Neural progenitor cell (in vitro differentiated cells): ENCODE measurements at regions not wholly inside any gene's neighbourhood (a gene's known extent, or its start where the extent isn't known, plus 50 kb on each side); places are given as distances from the start of the nearest gene placed in this dataset.

Source experiments
- CTCF ChIP-seq: fragments of 200-600 bp; sonication (generic); IDR thresholded peaks from 2 replicates; pipeline ENCODE4 v1.5.1; 2017; ENCODE audit warnings: antibody characterized with exemption, mild to moderate bottlenecking
- EZH2 ChIP-seq: fragments of 200-600 bp; sonication (generic); IDR thresholded peaks from 2 replicates; pipeline ENCODE4 v1.6.1; 2017; ENCODE audit warnings: antibody characterized with exemption, mild to moderate bottlenecking, moderate library complexity

DNA sequence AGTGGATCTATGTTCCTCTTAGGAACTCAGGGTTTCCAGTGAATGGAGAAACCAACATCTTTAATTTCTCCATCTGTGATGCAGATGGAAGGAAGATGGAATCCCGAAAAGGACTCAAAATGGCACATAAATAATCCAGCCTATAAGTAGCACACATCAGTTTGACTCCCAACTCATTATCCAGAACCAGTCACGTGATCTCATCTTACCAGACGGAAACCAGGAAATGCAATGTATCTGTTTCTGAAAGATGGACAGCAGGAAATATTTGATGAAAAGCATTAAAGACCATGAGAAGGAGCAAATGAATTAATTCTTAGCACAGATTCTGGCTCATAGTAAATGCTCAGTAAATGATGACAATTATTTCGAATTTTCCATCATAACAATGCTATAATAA lies 443.1 kb upstream of the FMR1 start:
- TF ChIP-seq EZH2 (no peak), CTCF (no peak)
